SJSA1 (cell line): ENCODE measurements at regions not wholly inside any gene's neighbourhood (a gene's known extent, or its start where the extent isn't known, plus 50 kb on each side); places are given as distances from the start of the nearest gene placed in this dataset.
"Not testable (repeated sequence)": the region's sequence is repeated elsewhere in the genome, so short reads cannot be mapped to it uniquely, and the experiment has no call there.

ENCODE experiments used
- DNase-seq, 2 experiments: peaks; one replicate each; pipeline ENCODE4 v3.0.0-alpha.2; 2015 to 2020; ENCODE audit warnings: low spot score in 2 of 2, low read depth in 1 of 2
- H3K27ac ChIP-seq: fragments of 250-450 bp; sonication (Bioruptor Pico); 2 replicates; pipeline ENCODE4 v1.5.1; 2020; ENCODE audit warnings: mild to moderate bottlenecking, moderate library complexity
- H3K27me3 ChIP-seq: fragments of 250-450 bp; sonication (Bioruptor Pico); replicated peaks from 2 replicates; pipeline ENCODE4 v1.5.1; 2020; ENCODE audit warnings: mild to moderate bottlenecking, moderate library complexity
- H3K36me3 ChIP-seq: fragments of 250-450 bp; sonication (Bioruptor Pico); 2 replicates; pipeline ENCODE4 v1.5.1; 2020; ENCODE audit warnings: mild to moderate bottlenecking
- H3K4me1 ChIP-seq: fragments of 250-450 bp; sonication (Bioruptor Pico); replicated peaks from 2 replicates; pipeline ENCODE4 v1.6.1; 2021; ENCODE audit warnings: mild to moderate bottlenecking
- H3K4me3 ChIP-seq: fragments of 250-450 bp; sonication (Bioruptor Pico); 2 replicates; pipeline ENCODE4 v1.5.1; 2020; ENCODE audit warnings: mild to moderate bottlenecking
- H3K9me3 ChIP-seq: fragments of 250-450 bp; sonication (Bioruptor Pico); replicated peaks from 2 replicates; pipeline ENCODE4 v1.5.1; 2020; ENCODE audit warnings: mild to moderate bottlenecking

DNA sequence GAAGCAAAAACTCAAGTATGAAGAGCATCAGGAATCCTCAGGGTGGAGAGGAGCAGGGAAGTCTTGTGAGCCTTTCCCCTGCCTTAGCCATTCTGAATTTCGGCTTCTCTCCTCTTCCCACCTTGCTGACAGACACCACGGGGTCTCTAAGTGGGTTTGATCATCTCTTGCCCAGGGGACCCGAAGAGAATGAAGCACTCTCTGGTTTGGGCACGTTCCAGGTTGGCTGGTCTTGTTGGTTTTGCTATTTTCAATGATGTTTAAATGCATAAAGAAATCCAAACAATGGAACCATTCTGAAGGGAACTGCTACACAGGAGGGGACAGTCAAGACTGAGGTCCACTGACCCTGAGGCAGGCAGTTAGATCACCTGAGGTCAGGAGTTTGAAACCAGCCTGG is 131.7 kb downstream of the PXDC1 start:
- H3K36me3 ChIP-seq: no peaks in the 10 kb centered on the region
- H3K9me3 ChIP-seq: no peaks in the 10 kb centered on the region
- no peaks in the 10 kb centered on the region for H3K4me1 ChIP-seq
- no peak overlapping the region for H3K4me3 ChIP-seq
- H3K27ac ChIP-seq: no peak overlapping the region
- DNase-seq: no peak
- H3K27me3 ChIP-seq: no peaks in the 10 kb centered on the region

DNA sequence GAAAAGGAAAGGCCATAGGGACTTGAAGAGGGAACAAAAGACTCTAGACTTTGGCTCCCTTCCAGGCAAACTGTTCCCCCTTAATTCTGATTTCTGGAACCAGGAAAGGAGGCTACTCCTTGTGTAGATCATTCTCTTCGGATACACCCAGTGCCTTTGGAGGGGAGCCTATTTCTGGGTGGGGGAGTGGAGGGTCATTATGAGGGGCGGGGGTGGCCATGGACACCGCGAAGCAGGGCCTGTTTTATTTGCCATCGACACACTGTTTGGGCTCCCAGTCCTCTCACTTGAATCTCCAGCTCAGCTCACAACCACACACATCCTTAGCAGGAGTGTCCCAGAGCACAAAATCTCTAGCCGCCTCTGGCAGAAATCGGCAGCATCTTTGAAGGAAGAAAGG is 132.3 kb downstream of the PXDC1 start:
- Histone ChIP-seq H3K4me3 (no peak overlapping the region), H3K36me3 (no peaks in the 10 kb centered on the region), H3K27ac (no peak overlapping the region), H3K27me3 (no peaks in the 10 kb centered on the region), H3K9me3 (no peaks in the 10 kb centered on the region), H3K4me1 (no peaks in the 10 kb centered on the region)
- DNase-seq: no peak

DNA sequence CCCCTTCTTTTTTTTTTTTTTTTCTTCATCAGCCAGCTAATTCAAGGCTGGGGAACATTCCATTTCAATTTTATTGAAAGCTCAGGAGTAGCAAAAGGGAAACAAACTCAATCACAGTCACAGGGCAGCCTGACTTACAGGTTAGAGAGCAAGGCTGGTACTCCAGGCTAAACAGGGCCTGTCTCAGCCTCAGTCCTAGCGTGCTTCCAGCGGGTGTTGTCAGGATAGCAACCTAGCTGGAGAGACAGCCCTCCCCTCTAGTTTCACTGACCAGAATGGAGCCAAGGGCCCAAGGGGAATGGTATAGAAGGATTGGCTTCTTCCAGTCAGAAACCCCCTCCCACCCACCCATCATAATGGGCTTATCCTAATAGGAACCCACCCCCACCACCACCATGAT is 132.9 kb downstream of the PXDC1 start:
- Histone ChIP-seq H3K36me3 (no peaks in the 10 kb centered on the region), H3K27me3 (no peaks in the 10 kb centered on the region), H3K27ac (no peak overlapping the region), H3K4me3 (no peak overlapping the region), H3K4me1 (no peaks in the 10 kb centered on the region), H3K9me3 (no peaks in the 10 kb centered on the region)
- no peak for DNase-seq

DNA sequence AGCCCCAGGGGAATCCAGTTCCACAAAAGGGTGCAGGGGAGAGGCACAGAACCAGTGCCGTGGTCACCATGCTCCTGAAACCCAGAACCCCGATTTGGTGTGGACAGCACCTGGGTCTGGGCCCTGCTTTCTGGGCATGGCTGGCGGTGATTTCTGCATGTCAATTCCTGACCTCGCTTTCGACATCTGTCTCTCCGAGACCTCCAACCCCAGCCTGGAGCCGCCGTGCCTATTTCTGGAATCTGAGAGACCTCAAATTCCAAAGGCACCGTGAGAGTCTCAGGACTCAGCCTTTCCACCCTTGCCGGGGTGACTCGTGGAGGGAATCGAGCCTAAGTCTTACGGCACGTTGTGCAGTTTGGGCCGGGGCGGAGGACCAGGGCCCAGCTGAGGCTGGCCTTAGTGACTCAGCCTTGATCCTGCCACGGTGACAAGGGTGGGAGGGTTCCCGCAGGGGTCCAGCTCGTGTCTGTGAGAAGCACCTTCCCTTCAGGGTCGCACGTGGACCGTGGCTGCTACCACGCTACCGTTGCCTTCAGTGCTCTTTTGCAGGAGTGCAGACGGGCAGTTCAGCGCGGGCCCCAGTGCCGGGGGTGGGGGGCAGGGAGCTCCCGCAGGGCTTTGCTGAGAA is 133.7 kb downstream of the PXDC1 start:
- H3K36me3 ChIP-seq: no peaks in the 10 kb centered on the region
- no peak overlapping the region for H3K4me3 ChIP-seq
- no peaks in the 10 kb centered on the region for H3K9me3 ChIP-seq
- no peaks in the 10 kb centered on the region for H3K27me3 ChIP-seq
- H3K4me1 ChIP-seq: peaks cover 6% of the 10 kb centered on the region
- H3K27ac ChIP-seq: no peak overlapping the region
- DNase-seq: no peak

DNA sequence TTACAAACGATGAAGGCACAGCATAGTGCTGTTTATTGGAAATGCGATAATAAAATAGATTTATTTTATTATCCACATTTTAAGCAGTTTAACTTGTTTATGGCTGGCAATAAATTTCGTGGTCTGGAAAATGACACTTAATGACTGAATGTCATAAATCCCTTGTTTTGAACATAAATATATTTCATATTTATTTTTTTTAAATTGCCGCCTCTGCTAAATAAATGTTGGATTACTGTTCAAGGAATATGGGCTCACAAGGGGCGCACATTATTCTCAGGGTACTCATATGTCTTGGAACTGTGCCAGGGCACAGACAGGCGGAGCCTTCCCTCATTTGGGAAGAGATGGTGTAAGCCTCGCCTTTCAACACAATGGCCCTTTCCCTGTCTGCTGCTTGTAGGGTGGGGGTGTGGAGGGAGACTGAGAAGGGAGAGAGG is 134.3 kb downstream of the PXDC1 start:
- Histone ChIP-seq H3K36me3 (no peaks in the 10 kb centered on the region), H3K27me3 (no peaks in the 10 kb centered on the region), H3K27ac (no peak overlapping the region), H3K4me1 (peaks cover 11% of the 10 kb centered on the region), H3K4me3 (no peak overlapping the region), H3K9me3 (no peaks in the 10 kb centered on the region)
- no peak for DNase-seq

DNA sequence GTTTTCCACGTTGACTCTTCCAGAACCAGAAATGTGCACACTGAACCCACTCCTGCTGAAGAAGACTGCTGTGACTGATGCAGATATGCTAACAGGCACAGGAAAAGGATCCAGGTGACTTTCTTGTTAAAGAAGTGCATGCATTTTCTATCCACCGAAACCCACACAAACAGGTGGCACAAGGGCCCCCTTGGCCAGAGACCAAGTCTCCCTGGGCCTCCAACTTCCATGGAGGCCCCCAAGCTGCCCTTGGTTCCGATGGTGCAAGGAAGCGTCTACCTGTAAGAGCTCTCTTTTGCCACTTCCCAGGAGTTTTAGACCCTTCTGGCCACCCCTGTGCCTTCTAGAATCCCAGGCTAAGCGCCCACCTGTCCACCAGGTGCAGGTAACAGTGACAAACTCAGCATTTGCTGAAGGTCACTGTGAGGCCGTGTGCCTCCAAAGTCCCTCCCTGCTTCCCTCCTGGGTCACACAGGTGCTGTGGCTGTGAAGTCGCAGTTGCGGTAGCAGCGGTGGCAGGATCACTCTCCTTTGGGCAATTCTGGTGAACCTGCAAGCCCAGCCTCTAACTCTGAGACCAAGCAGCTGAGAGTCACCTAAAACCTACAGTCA is 134.8 kb downstream of the PXDC1 start:
- DNase-seq: no peak
- Histone ChIP-seq H3K36me3 (no peaks in the 10 kb centered on the region), H3K27me3 (no peaks in the 10 kb centered on the region), H3K9me3 (no peaks in the 10 kb centered on the region), H3K27ac (no peak overlapping the region), H3K4me3 (no peak overlapping the region), H3K4me1 (peaks cover 16% of the 10 kb centered on the region)

DNA sequence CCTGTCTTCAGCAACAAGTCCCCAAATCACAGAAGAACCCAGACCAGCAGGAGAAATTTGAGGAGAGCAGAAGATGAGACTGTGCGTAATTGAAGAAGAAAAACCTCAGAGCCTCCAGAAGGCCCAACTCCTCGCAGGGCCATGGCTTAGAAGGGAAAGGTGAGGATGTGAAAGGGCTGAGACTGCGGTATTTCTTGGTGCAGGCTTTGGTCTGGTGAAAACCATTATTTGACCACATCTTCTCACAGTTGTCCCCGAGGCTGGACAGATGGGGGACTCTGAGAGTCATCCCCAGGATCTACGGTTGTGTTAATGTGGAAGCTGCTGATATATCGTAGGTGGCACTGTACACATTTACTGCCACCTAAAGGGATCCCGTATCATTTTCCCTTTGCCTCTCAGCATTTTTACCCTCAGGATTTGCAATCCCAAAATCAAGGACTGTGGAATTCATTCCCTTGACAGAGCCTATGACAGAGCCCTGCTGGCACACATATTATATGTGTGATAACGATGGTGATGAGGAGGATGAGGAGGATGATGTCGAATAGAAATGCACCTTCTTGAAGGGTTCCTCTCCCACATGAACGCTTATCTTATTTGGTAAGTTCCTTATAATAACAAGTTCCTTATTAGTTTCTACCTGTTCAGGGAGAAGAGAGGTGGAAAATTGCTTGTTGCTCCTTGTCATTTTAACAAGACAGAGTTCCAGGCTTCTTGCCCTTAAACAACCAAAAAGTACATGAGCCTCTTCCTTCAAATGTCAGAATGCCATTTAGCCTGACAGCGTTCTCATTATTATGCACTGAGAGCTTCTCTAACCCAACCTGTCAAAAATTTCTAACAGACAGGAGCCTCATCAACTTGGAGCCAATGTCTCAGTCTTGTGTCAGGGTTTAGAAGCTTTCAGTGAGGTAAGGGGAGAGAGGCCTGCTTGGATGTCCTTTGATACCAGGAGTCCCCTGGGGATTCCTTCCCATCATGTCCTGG is 135.8 kb downstream of the PXDC1 start:
- H3K27me3 ChIP-seq: no peaks in the 10 kb centered on the region
- no peak for DNase-seq
- no peak overlapping the region for H3K4me3 ChIP-seq
- H3K9me3 ChIP-seq: no peaks in the 10 kb centered on the region
- H3K4me1 ChIP-seq: peaks cover 16% of the 10 kb centered on the region
- no peaks in the 10 kb centered on the region for H3K36me3 ChIP-seq
- no peak overlapping the region for H3K27ac ChIP-seq

DNA sequence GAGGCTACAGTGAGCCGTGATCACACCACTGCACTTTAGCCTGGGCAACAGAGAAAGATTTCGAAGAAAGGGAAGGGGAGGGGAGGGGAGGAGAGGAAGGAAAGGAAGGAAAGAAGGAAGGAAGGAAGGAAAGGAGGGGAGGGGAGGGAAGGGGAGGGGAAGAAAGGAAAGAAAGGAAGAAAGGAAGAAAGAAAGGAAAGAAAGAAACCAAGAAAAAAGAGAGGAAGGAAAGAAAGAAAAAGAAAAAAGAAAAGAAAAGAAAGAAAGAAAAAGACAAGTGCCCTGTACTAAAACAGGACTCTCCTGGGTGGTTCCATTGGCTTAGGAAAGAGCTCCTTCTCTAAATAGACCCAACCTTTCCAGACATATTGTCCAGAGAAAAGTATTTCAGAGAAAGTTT is 136.6 kb downstream of the PXDC1 start:
- Histone ChIP-seq H3K9me3 (no peaks in the 10 kb centered on the region), H3K27ac (no peak overlapping the region), H3K4me3 (no peak overlapping the region), H3K4me1 (peaks cover 21% of the 10 kb centered on the region), H3K36me3 (no peaks in the 10 kb centered on the region), H3K27me3 (no peaks in the 10 kb centered on the region)
- DNase-seq: no peak

DNA sequence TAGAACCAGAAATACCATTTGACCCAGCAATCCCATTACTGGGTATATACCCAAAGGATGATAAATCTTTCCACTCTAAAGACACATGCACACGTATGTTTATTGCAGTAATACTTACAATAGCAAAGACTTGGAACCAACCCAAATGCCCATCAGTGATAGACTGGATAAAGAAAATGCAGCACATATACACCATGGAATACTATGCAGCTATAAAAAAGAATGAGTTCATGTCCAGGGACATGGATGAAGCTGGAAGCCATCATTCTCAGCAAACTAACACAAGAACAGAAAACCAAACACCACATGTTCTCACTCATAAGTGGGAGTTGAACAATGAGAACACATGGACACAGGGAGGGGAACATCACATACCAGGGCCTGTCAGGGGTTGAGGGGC is 137.9 kb downstream of the PXDC1 start:
- not testable (repeated sequence) for H3K27ac ChIP-seq, H3K9me3 ChIP-seq, H3K27me3 ChIP-seq, H3K4me3 ChIP-seq, DNase-seq, H3K36me3 ChIP-seq
- peaks cover 24% of the 10 kb centered on the region for H3K4me1 ChIP-seq

DNA sequence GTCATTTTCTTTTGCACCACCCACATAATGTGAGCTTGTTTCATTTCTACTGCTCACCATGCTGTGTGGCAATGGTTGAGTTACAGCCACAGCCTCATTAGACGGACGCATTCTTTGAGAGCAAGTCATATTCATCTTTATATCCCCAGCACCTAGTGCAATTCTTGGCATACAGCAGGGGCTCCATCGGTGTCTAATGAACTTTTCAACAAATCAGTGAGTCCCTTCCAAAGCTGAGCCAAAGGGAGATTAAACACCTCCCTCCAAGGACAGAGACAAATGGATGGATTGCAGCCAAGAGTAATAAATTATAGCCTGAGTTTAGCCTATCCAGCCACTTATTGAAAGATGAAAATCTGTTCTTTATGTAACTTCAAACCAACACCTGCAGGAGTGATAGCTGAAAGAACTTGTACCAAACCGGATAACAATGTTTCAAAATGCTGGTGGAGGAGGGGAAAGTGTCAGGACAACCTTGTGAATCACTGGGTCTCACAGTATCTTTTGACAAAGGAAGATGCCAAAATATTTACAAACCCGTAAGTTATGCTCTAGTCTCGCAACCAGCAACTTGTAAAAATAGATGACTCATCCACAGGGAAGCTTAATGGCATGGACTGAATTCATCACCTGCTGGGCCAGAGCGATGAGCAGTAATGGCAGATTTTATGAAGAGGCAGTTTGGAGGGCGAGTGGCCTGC is 139.0 kb downstream of the PXDC1 start:
- H3K9me3 ChIP-seq: no peaks in the 10 kb centered on the region
- peaks cover 24% of the 10 kb centered on the region for H3K4me1 ChIP-seq
- no peak overlapping the region for H3K4me3 ChIP-seq
- no peaks in the 10 kb centered on the region for H3K36me3 ChIP-seq
- DNase-seq: peak; percentile 63 to 80
- H3K27me3 ChIP-seq: no peaks in the 10 kb centered on the region
- H3K27ac ChIP-seq: peak overlapping the region; percentile 62

DNA sequence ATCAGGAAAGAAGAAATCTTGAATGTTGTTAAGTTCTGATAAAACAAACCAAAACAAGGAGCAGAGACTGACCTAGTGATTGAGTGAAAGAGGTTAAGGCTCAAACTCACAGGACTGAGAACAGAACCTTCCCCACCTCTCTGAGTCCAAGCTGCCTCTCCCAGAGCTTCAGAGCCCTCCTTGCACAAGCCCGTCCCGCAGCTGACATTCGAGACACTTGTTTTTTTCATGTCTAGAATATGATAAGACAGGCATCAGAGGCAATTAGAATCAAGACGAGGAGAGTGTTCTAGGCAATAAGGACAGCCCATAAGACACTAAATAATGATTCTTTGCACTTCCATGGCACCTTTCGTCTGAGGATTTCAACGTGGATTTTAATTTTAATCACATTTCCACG is 140.6 kb downstream of the PXDC1 start:
- Histone ChIP-seq H3K4me3 (no peak overlapping the region), H3K9me3 (no peaks in the 10 kb centered on the region), H3K36me3 (no peaks in the 10 kb centered on the region), H3K4me1 (peaks cover 24% of the 10 kb centered on the region), H3K27me3 (no peaks in the 10 kb centered on the region), H3K27ac (no peak overlapping the region)
- DNase-seq: no peak

DNA sequence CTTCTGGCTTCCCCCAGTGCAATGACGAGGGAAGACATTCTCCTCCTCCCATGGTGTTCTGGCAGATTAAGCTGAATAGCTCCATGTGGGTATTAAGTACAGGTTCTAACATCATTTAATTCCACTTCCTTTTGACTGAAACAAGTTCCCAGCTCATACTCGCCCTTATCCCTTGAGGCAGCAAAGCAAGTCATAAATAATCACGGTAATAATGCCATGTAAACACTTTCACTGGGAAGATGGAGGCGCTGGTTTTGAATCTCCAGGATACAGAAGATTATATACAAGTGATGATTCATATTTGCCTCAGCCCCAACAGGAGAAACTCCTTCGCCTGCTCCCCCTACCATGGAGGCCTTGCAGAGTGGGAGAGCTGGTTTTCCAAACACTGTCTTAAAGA is 141.3 kb downstream of the PXDC1 start:
- H3K27me3 ChIP-seq: no peaks in the 10 kb centered on the region
- peak in 1 of 2 experiments; percentile 19 for DNase-seq

DNA sequence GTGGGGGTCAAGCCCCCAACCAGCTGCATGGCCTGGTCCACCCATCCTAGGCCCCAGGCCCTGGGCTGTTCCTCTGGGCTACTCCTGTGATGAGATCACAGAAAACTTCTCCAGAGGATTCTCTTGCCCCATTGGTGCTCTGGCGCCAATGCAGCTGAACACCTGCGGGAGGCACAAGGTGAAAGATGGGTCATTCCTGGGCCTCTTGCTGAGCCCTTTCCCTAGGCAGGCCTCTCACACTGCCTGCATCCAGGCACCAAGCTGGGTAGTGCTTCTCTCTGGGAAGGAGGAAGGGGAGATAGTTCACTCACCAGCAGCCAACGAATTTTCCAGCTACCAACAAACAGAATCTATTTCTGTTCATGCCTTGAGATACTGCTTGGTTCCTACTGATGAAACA is 142.1 kb downstream of the PXDC1 start:
- no peak overlapping the region for H3K27ac ChIP-seq
- peaks cover 24% of the 10 kb centered on the region for H3K4me1 ChIP-seq
- H3K4me3 ChIP-seq: no peak overlapping the region
- no peaks in the 10 kb centered on the region for H3K36me3 ChIP-seq
- DNase-seq: no peak
- no peaks in the 10 kb centered on the region for H3K9me3 ChIP-seq
- H3K27me3 ChIP-seq: no peaks in the 10 kb centered on the region

More for the DNA sequence above, 141.3 kb downstream of the PXDC1 start:
- Histone ChIP-seq H3K9me3 (no peaks in the 10 kb centered on the region), H3K4me1 (peaks cover 24% of the 10 kb centered on the region), H3K4me3 (no peak overlapping the region), H3K36me3 (no peaks in the 10 kb centered on the region), H3K27ac (no peak overlapping the region)
